ENCODE measurements at regions not wholly inside any gene's neighbourhood (a gene's known extent, or its start where the extent isn't known, plus 50 kb on each side); places are given as distances from the start of the nearest gene placed in this dataset.

GRCh38 chr6:120924214-120924613, 410.1 kb downstream of the TBC1D32 start:
- TF ChIP-seq CTCF (IDR thresholded peaks at IDR 0.05) = no peak
- TF ChIP-seq POLR2A (IDR thresholded peaks at IDR 0.05) = no peak
- no peak for TF ChIP-seq POLR2AphosphoS5 (IDR thresholded peaks at IDR 0.05)

Measured in gastroesophageal sphincter (tissue), 3 donors.